HCT116 (cell line): ENCODE measurements at regions not wholly inside any gene's neighbourhood (a gene's known extent, or its start where the extent isn't known, plus 50 kb on each side); places are given as distances from the start of the nearest gene placed in this dataset.

Experiments used
- ATAC-seq: fragments of 200-7000 bp; cut with Tn5 transposase; 2 replicates; pipeline ENCODE4 v1.9.1; 2020; ENCODE audit warnings: mild to moderate bottlenecking, moderate library complexity
- BruUV-seq: library from RNA; stranded (reverse); fragments of 400-500 nt; replicated peaks from 2 replicates; lab custom pipeline; 2021; lab: Mats Ljungman, UMichigan
- CTCF ChIA-PET: fragments of 300-600 bp; sonication (Branson Sonifier 250); formaldehyde crosslinking; loops from one replicate; lab custom pipeline; 2021; ENCODE audit warnings: antibody characterized with exemption; lab: Charles Lee
- POLR2A ChIA-PET: fragments of 300-600, 350-600 bp; sonication (Branson Sonifier 250); formaldehyde crosslinking; loops from one replicate; lab custom pipeline; 2021; ENCODE audit warnings: antibody characterized with exemption; lab: Charles Lee
- RAD21 ChIA-PET, 2 experiments: fragments of 300-600 bp; sonication (Branson Sonifier 250); formaldehyde crosslinking; loops; one replicate each; lab custom pipeline; 2023; ENCODE audit warnings: low total read pairs in 2 of 2; ENCODE audit not compliant: uncharacterized antibody in 2 of 2, unreplicated experiment in 2 of 2, low non-redundant PET in 1 of 2; lab: Charles Lee
- DNase-seq: peaks from one replicate; pipeline ENCODE4 v3.0.0-alpha.2; 2010; ENCODE audit warnings: low read depth, low spot score
- H2AFZ ChIP-seq: fragments of 200-600 bp; shearing (Covaris generic), sonication (generic); 2 replicates; pipeline ENCODE4 v1.6.1; 2017; ENCODE audit warnings: low read depth, mixed run types, mixed read lengths, antibody characterized with exemption, low read length; ENCODE audit not compliant: poor library complexity, severe bottlenecking
- H3K27ac ChIP-seq: 2 replicates; pipeline ENCODE4 v1.5.1; 2012; ENCODE audit warnings: low read depth, low read length
- H3K27me3 ChIP-seq: fragments of 200-600 bp; sonication (generic); 2 replicates; pipeline ENCODE4 v1.6.1; 2016; ENCODE audit warnings: mixed run types, low read length, mixed read lengths; ENCODE audit not compliant: insufficient read depth
- H3K36me3 ChIP-seq, 2 experiments: fragments of 200-500 bp in 1 of 2; fragments of 200-600 bp in 1 of 2; sonication (Bioruptor generic) in 1 of 2; sonication (generic) in 1 of 2; 2 replicates each; pipeline versions ENCODE4 v1.5.1 to v1.6.1; 2014 to 2016; ENCODE audit warnings: low read length in 2 of 2, inconsistent platforms in 1 of 2, mixed read lengths in 1 of 2, mixed run types in 1 of 2; ENCODE audit not compliant: insufficient read depth in 2 of 2, control insufficient read depth in 1 of 2
- H3K4me1 ChIP-seq, 2 experiments: fragments of 200-600 bp in 1 of 2; sonication (generic) in 1 of 2; 2 replicates each; pipeline versions ENCODE4 v1.5.1 to v1.6.1; 2012 to 2017; ENCODE audit warnings: low read length in 2 of 2, inconsistent platforms in 1 of 2, mild to moderate bottlenecking in 1 of 2, mixed read lengths in 1 of 2, mixed run types in 1 of 2, moderate library complexity in 1 of 2; ENCODE audit not compliant: insufficient read depth in 2 of 2, control insufficient read depth in 1 of 2
- H3K4me2 ChIP-seq: fragments of 200-600 bp; sonication (generic); 2 replicates; pipeline ENCODE4 v1.6.1; 2017; ENCODE audit warnings: mixed run types, low read length, mixed read lengths
- H3K4me3 ChIP-seq, 2 experiments: fragments of 200-600 bp in 1 of 2; sonication (generic) in 1 of 2; replicated peaks in 1 of 2; 2 replicates each; pipeline ENCODE4 v1.5.1; 2011 to 2016; ENCODE audit warnings: low read length in 2 of 2, control low read depth in 1 of 2, low read depth in 1 of 2, mild to moderate bottlenecking in 1 of 2, mixed read lengths in 1 of 2, mixed run types in 1 of 2
- H3K79me2 ChIP-seq: fragments of 200-600 bp; sonication (generic); 2 replicates; pipeline ENCODE4 v1.6.1; 2017; ENCODE audit warnings: mild to moderate bottlenecking, mixed run types, low read length, moderate library complexity, mixed read lengths; ENCODE audit not compliant: insufficient read depth
- H3K9ac ChIP-seq: fragments of 200-600 bp; sonication (generic); 2 replicates; pipeline ENCODE4 v1.6.1; 2016; ENCODE audit warnings: low read length, mixed read lengths
- H3K9me2 ChIP-seq: fragments of 200-600 bp; sonication (generic), shearing (Covaris generic); 2 replicates; pipeline ENCODE4 v1.6.1; 2017; ENCODE audit warnings: mixed run types, mild to moderate bottlenecking, moderate library complexity; ENCODE audit not compliant: insufficient read depth
- H3K9me3 ChIP-seq, 2 experiments: fragments of 200-500 bp in 1 of 2; fragments of 200-600 bp in 1 of 2; sonication (Bioruptor generic) in 1 of 2; sonication (generic) in 1 of 2; 2 replicates each; pipeline ENCODE4 v1.6.1; 2014 to 2017; ENCODE audit warnings: low read length in 2 of 2, mixed read lengths in 2 of 2, inconsistent platforms in 1 of 2, low read depth in 1 of 2, mild to moderate bottlenecking in 1 of 2, mixed run types in 1 of 2, moderate library complexity in 1 of 2; ENCODE audit not compliant: control insufficient read depth in 1 of 2, insufficient read depth in 1 of 2
- H4K20me1 ChIP-seq: fragments of 200-600 bp; sonication (generic), shearing (Covaris generic); 2 replicates; pipeline ENCODE4 v1.6.1; 2017; ENCODE audit warnings: mixed run types, mild to moderate bottlenecking, moderate library complexity; ENCODE audit not compliant: insufficient read depth
- CEBPB ChIP-seq: IDR thresholded peaks from 2 replicates; pipeline ENCODE4 v1.6.1; 2012; ENCODE audit warnings: low read depth
- EGR1 ChIP-seq: IDR thresholded peaks from 2 replicates; pipeline ENCODE4 v1.6.1; 2012; ENCODE audit warnings: low read depth
- ELF1 ChIP-seq: IDR thresholded peaks from 2 replicates; pipeline ENCODE4 v1.6.1; 2012; ENCODE audit warnings: low read depth, borderline replicate concordance
- EZH2 ChIP-seq: fragments of 200-600 bp; sonication (generic); IDR thresholded peaks from 2 replicates; pipeline ENCODE4 v1.6.1; 2017; ENCODE audit warnings: antibody characterized with exemption, mixed run types
- EZH2phosphoT487 ChIP-seq: fragments of 200-600 bp; IDR thresholded peaks from 2 replicates; pipeline ENCODE4 v1.6.1; 2018; ENCODE audit warnings: antibody characterized with exemption, borderline replicate concordance
- FOSL1 ChIP-seq: IDR thresholded peaks from 2 replicates; pipeline ENCODE4 v1.6.1; 2012; ENCODE audit warnings: low read depth
- JUND ChIP-seq: IDR thresholded peaks from 2 replicates; pipeline ENCODE4 v1.6.1; 2012
- POLR2A ChIP-seq: IDR thresholded peaks from 2 replicates; pipeline ENCODE4 v1.7.0; 2011; ENCODE audit warnings: borderline replicate concordance; ENCODE audit not compliant: insufficient read depth, insufficient read length; ENCODE audit errors: extremely low read depth
- POLR2AphosphoS5 ChIP-seq: IDR thresholded peaks from 2 replicates; pipeline ENCODE4 v1.6.1; 2011; ENCODE audit warnings: mild to moderate bottlenecking, low read depth, low read length, moderate library complexity
- RAD21 ChIP-seq: IDR thresholded peaks from 2 replicates; pipeline ENCODE4 v1.6.1; 2012; ENCODE audit warnings: low read depth, mild to moderate bottlenecking
- SIN3A ChIP-seq: IDR thresholded peaks from 2 replicates; pipeline ENCODE4 v1.6.1; 2012; ENCODE audit warnings: low read depth
- SP1 ChIP-seq: IDR thresholded peaks from 2 replicates; pipeline ENCODE4 v1.6.1; 2012; ENCODE audit warnings: low read depth
- SRF ChIP-seq: IDR thresholded peaks from 2 replicates; pipeline ENCODE4 v1.6.1; 2012; ENCODE audit warnings: low read depth
- TCF7L2 ChIP-seq: IDR thresholded peaks from 2 replicates; pipeline ENCODE4 v1.7.0; 2011; ENCODE audit warnings: borderline replicate concordance, inconsistent platforms; ENCODE audit not compliant: insufficient read depth, insufficient read length; ENCODE audit errors: extremely low read depth
- ZFX ChIP-seq: fragments of 450-650 bp; IDR thresholded peaks from 2 replicates; pipeline ENCODE4 v1.6.1; 2017
- ZNF274 ChIP-seq: fragments of 200-500 bp; sonication (Bioruptor generic); IDR thresholded peaks from 2 replicates; pipeline ENCODE4 v1.6.1; 2014; ENCODE audit warnings: mild to moderate bottlenecking, low read depth, low read length, inconsistent platforms
- intact Hi-C: fragments of 100-400 bp; cut with micrococcal nuclease; formaldehyde crosslinking; loops from 2 replicates; pipeline ENCODE4 v1.10.0; 2022
- TF ChIP-seq, protein P1 (sequence below): IDR thresholded peaks from 2 replicates; pipeline ENCODE4 v1.6.1; 2012
- TF ChIP-seq, protein P2 (sequence below): IDR thresholded peaks from 2 replicates; pipeline ENCODE4 v1.6.1; 2011; ENCODE audit warnings: mild to moderate bottlenecking, low read length, moderate library complexity; ENCODE audit not compliant: insufficient replicate concordance; ENCODE audit errors: extremely low read depth
- TF ChIP-seq, protein P3 (sequence below), 3 experiments: fragments of 200-600 bp in 1 of 3; sonication (generic) in 1 of 3; IDR thresholded peaks in 2 of 3; conservative IDR thresholded peaks in 1 of 3; 2 replicates each; pipeline ENCODE4 v1.5.1; 2012 to 2017; ENCODE audit warnings: low read depth in 2 of 3, low read length in 2 of 3, antibody characterized with exemption in 1 of 3, borderline replicate concordance in 1 of 3, control low read depth in 1 of 3, mild to moderate bottlenecking in 1 of 3, mixed read lengths in 1 of 3, mixed run types in 1 of 3, moderate library complexity in 1 of 3; ENCODE audit not compliant: insufficient read depth in 1 of 3
- TF ChIP-seq, protein P4 (sequence below): IDR thresholded peaks from 2 replicates; pipeline ENCODE4 v1.6.1; 2012

DNA sequence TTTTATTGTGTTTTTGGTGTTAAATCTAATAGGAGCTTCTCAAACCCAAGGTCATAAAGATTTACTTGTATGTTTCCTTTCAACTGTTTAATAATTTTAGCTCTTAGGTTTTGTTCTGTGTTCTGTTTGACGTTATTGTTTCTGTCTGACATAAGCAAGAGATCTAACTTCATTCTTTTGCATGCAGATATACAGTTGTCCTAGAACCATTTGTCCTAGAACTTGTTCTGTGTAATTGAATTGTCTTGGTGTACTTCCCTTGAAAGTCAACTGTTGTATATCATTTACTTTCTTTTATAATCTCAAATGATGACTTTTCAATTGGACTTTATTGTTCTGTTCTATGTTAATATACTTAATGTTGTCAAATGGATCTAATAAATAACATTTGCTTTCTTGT lies 977.1 kb downstream of the FAT4 start:
- H3K27ac ChIP-seq, result no peak overlapping the region
- H3K4me2 ChIP-seq, result no peak overlapping the region
- no peaks in the 10 kb centered on the region for H3K9me3 ChIP-seq
- no TSS peak for BruUV-seq
- no peak overlapping the region for H3K9ac ChIP-seq
- no peaks in the 10 kb centered on the region for H3K4me1 ChIP-seq
- CTCF ChIA-PET, result no interaction called here
- POLR2A ChIA-PET, result no interaction called here
- no peaks in the 10 kb centered on the region for H3K79me2 ChIP-seq
- no peak for ATAC-seq
- RAD21 ChIA-PET, result no interaction called here
- H3K36me3 ChIP-seq, result no peaks in the 10 kb centered on the region
- H4K20me1 ChIP-seq, result no peaks in the 10 kb centered on the region
- no peak for DNase-seq
- no peaks in the 10 kb centered on the region for H3K27me3 ChIP-seq
- TF ChIP-seq RAD21 (no peak), CEBPB (no peak), SP1 (no peak), ZNF274 (no peak), EGR1 (no peak), TCF7L2 (no peak), JUND (no peak), FOSL1 (no peak), ELF1 (no peak), EZH2phosphoT487 (no peak), SIN3A (no peak), POLR2AphosphoS5 (no peak), SRF (no peak), POLR2A (no peak), ZFX (no peak), EZH2 (no peak)
- TF ChIP-seq, protein P1, sequence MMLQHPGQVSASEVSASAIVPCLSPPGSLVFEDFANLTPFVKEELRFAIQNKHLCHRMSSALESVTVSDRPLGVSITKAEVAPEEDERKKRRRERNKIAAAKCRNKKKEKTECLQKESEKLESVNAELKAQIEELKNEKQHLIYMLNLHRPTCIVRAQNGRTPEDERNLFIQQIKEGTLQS, result no peak
- TF ChIP-seq, protein P2, sequence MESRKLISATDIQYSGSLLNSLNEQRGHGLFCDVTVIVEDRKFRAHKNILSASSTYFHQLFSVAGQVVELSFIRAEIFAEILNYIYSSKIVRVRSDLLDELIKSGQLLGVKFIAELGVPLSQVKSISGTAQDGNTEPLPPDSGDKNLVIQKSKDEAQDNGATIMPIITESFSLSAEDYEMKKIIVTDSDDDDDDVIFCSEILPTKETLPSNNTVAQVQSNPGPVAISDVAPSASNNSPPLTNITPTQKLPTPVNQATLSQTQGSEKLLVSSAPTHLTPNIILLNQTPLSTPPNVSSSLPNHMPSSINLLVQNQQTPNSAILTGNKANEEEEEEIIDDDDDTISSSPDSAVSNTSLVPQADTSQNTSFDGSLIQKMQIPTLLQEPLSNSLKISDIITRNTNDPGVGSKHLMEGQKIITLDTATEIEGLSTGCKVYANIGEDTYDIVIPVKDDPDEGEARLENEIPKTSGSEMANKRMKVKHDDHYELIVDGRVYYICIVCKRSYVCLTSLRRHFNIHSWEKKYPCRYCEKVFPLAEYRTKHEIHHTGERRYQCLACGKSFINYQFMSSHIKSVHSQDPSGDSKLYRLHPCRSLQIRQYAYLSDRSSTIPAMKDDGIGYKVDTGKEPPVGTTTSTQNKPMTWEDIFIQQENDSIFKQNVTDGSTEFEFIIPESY, result no peak
- TF ChIP-seq, protein P3, sequence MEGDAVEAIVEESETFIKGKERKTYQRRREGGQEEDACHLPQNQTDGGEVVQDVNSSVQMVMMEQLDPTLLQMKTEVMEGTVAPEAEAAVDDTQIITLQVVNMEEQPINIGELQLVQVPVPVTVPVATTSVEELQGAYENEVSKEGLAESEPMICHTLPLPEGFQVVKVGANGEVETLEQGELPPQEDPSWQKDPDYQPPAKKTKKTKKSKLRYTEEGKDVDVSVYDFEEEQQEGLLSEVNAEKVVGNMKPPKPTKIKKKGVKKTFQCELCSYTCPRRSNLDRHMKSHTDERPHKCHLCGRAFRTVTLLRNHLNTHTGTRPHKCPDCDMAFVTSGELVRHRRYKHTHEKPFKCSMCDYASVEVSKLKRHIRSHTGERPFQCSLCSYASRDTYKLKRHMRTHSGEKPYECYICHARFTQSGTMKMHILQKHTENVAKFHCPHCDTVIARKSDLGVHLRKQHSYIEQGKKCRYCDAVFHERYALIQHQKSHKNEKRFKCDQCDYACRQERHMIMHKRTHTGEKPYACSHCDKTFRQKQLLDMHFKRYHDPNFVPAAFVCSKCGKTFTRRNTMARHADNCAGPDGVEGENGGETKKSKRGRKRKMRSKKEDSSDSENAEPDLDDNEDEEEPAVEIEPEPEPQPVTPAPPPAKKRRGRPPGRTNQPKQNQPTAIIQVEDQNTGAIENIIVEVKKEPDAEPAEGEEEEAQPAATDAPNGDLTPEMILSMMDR (IDR thresholded peaks at IDR 0.05 in 2 of 3, conservative IDR thresholded peaks at IDR 0.05 in 1 of 3; ENCODE audit: borderline replicate concordance in 1 of 3, insufficient read depth in 1 of 3, low read depth in 2 of 3, low read length in 2 of 3), result no peak
- TF ChIP-seq, protein P4, sequence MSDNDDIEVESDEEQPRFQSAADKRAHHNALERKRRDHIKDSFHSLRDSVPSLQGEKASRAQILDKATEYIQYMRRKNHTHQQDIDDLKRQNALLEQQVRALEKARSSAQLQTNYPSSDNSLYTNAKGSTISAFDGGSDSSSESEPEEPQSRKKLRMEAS, result no peak
- TF ChIP-seq, all 23 proteins: peak for 0
- H3K4me3 ChIP-seq, result no peak overlapping the region
- intact Hi-C loops, result no loop called here
- H3K9me2 ChIP-seq, result no peaks in the 10 kb centered on the region
- no peak overlapping the region for H2AFZ ChIP-seq
